K562 (cell line): ENCODE measurements at regions not wholly inside any gene's neighbourhood (a gene's known extent, or its start where the extent isn't known, plus 50 kb on each side); places are given as distances from the start of the nearest gene placed in this dataset.

Experiments
- ATAC-seq: fragments of 200-7000 bp; cut with Tn5 transposase; 3 replicates; pipeline ENCODE4 v1.9.1; 2020; ENCODE audit warnings: moderate library complexity
- BruUV-seq: library from RNA; stranded (reverse); fragments of 400-500 nt; replicated peaks from 2 replicates; lab custom pipeline; 2021; lab: Mats Ljungman, UMichigan
- CTCF ChIA-PET: fragments of 300-600 bp; formaldehyde crosslinking; extraction: SDS; loops from one replicate; lab custom pipeline; 2021; ENCODE audit warnings: low intra/inter-chr PET ratio; lab: Yijun Ruan, JAX
- POLR2A ChIA-PET: fragments of 300-600, 350-650 bp; sonication (Branson Sonifier 250); formaldehyde crosslinking; extraction: SDS; loops from one replicate; lab custom pipeline; 2021; ENCODE audit warnings: antibody characterized with exemption, inconsistent platforms; lab: Yijun Ruan, JAX
- DNase-seq, 4 experiments: peaks; one replicate each; pipeline versions ENCODE4 v3.0.0 to v3.0.0-alpha.2; 2011 to 2018; ENCODE audit warnings: low spot score in 3 of 4, mixed read lengths in 3 of 4; ENCODE audit errors: extremely low read depth in 1 of 4
- FAIRE-seq: peaks from 2 replicates; lab custom pipeline; 2011; peaks lifted over from hg19 to GRCh38; lab: Jason Lieb, UNC
- H2AFZ ChIP-seq: 2 replicates; pipeline ENCODE4 v1.6.0; 2011; ENCODE audit warnings: low read depth, low read length, control low read depth, inconsistent platforms
- H3K27ac ChIP-seq: fragments of 200-600 bp; 3 replicates; pipeline ENCODE4 v1.8.0; 2011; ENCODE audit warnings: low read depth, mild to moderate bottlenecking, control low read depth, inconsistent platforms, low read length, moderate library complexity, mixed read lengths; ENCODE audit errors: extremely low read depth
- H3K27me3 ChIP-seq, 2 experiments: fragments of 300-600 bp in 1 of 2; 2 replicates in 1 of 2; 3 replicates in 1 of 2; pipeline versions ENCODE4 v1.6.0 to v1.8.0; 2011; ENCODE audit warnings: inconsistent platforms in 2 of 2, low read length in 2 of 2, mild to moderate bottlenecking in 1 of 2, mixed read lengths in 1 of 2, moderate library complexity in 1 of 2; ENCODE audit not compliant: control insufficient read depth in 2 of 2, insufficient read depth in 2 of 2
- H3K36me3 ChIP-seq: fragments of 300-600 bp; 3 replicates; pipeline ENCODE4 v1.8.0; 2011; ENCODE audit warnings: mild to moderate bottlenecking, low read length, inconsistent platforms; ENCODE audit not compliant: control insufficient read depth, insufficient read depth
- H3K4me1 ChIP-seq, 2 experiments: fragments of 200-600 bp in 1 of 2; replicated peaks in 1 of 2; 2 replicates in 1 of 2; 3 replicates in 1 of 2; pipeline versions ENCODE4 v1.5.1 to v1.8.0; 2011; ENCODE audit warnings: inconsistent platforms in 2 of 2, low read length in 2 of 2, mild to moderate bottlenecking in 1 of 2, mixed read lengths in 1 of 2, moderate library complexity in 1 of 2; ENCODE audit not compliant: control insufficient read depth in 2 of 2, insufficient read depth in 2 of 2
- H3K4me2 ChIP-seq: 2 replicates; pipeline ENCODE4 v1.6.1; 2011; ENCODE audit warnings: low read length, control low read depth, inconsistent platforms, mixed read lengths; ENCODE audit not compliant: insufficient read depth
- H3K4me3 ChIP-seq: fragments of 200-600 bp; sonication (generic), shearing (Covaris generic); 2 replicates; pipeline ENCODE4 v1.5.1; 2016; ENCODE audit warnings: control low read depth, inconsistent platforms
- H3K79me2 ChIP-seq: fragments of 200-600 bp; 3 replicates; pipeline ENCODE4 v1.8.0; 2011; ENCODE audit warnings: low read length, inconsistent platforms; ENCODE audit not compliant: control insufficient read depth, insufficient read depth
- H3K9ac ChIP-seq, 2 experiments: 2 replicates each; pipeline versions ENCODE4 v1.6.0 to v1.6.1; 2011; ENCODE audit warnings: low read depth in 2 of 2, low read length in 2 of 2, control low read depth in 1 of 2, inconsistent platforms in 1 of 2, mild to moderate bottlenecking in 1 of 2, mixed read lengths in 1 of 2; ENCODE audit not compliant: insufficient read depth in 1 of 2
- H3K9me1 ChIP-seq: one replicate; pipeline ENCODE4 v1.6.0; 2011; ENCODE audit warnings: inconsistent platforms, mild to moderate bottlenecking, low read length, moderate library complexity; ENCODE audit not compliant: control insufficient read depth, insufficient read depth
- H3K9me3 ChIP-seq: replicated peaks from 2 replicates; pipeline ENCODE4 v1.5.1; 2011; ENCODE audit warnings: low read depth, low read length, inconsistent platforms; ENCODE audit not compliant: control insufficient read depth, insufficient read depth
- H4K20me1 ChIP-seq: replicated peaks from 2 replicates; pipeline ENCODE4 v1.6.1; 2011; ENCODE audit warnings: low read length, inconsistent platforms, mixed read lengths; ENCODE audit not compliant: control insufficient read depth, insufficient read depth
- ATF2 ChIP-seq: sonication (generic); formaldehyde crosslinking; IDR thresholded peaks from 2 replicates; pipeline ENCODE4 v1.8.1; 2022; ENCODE audit warnings: missing genetic modification reagents
- BCOR ChIP-seq: fragments of 450-650 bp; IDR thresholded peaks from 2 replicates; pipeline ENCODE4 v1.6.1; 2016
- CBX5 ChIP-seq: IDR thresholded peaks from 2 replicates; pipeline ENCODE4 v1.6.1; 2014; ENCODE audit warnings: low read depth, borderline replicate concordance
- CEBPZ ChIP-seq: fragments of 150-350 bp; IDR thresholded peaks from 2 replicates; pipeline ENCODE4 v1.6.1; 2014; ENCODE audit warnings: low read depth, mild to moderate bottlenecking, low read length, borderline replicate concordance
- EP300 ChIP-seq: IDR thresholded peaks from 2 replicates; pipeline ENCODE4 v1.6.1; 2012; ENCODE audit warnings: low read length, improper control_type of control experiment
- LARP7 ChIP-seq: fragments of 450-650 bp; IDR thresholded peaks from 2 replicates; pipeline ENCODE4 v1.6.1; 2016
- NR2C1 ChIP-seq, 2 experiments: fragments of 450-650 bp; IDR thresholded peaks; 2 replicates each; pipeline ENCODE4 v1.6.1; 2017; ENCODE audit warnings: mild to moderate bottlenecking in 2 of 2, antibody characterized with exemption in 1 of 2, inconsistent platforms in 1 of 2, missing compliant biosample characterization in 1 of 2, missing genetic modification characterization in 1 of 2
- OTX1 ChIP-seq: fragments of 450-650 bp; formaldehyde crosslinking; IDR thresholded peaks from 2 replicates; pipeline ENCODE4 v1.4.0; 2022; ENCODE audit warnings: mild to moderate bottlenecking
- PHF8 ChIP-seq: fragments of 200-600 bp; sonication (generic); IDR thresholded peaks from 2 replicates; pipeline ENCODE4 v1.6.1; 2012; ENCODE audit warnings: mixed run types, mild to moderate bottlenecking, inconsistent platforms, low read length, moderate library complexity, borderline replicate concordance
- POLR2B ChIP-seq: fragments of 450-650 bp; IDR thresholded peaks from 2 replicates; pipeline ENCODE4 v1.6.1; 2018; ENCODE audit warnings: low read depth; ENCODE audit not compliant: partially characterized antibody
- TRIM28 ChIP-seq: fragments of 450-650 bp; IDR thresholded peaks from 2 replicates; pipeline ENCODE4 v1.6.1; 2017
- ZFP36 ChIP-seq: fragments of 150-350 bp; IDR thresholded peaks from 2 replicates; pipeline ENCODE4 v1.6.1; 2018; ENCODE audit warnings: low read length, low read depth; ENCODE audit not compliant: partially characterized antibody
- ZNF175 ChIP-seq: fragments of 200-800 bp; sonication (Bioruptor generic); IDR thresholded peaks from 2 replicates; pipeline ENCODE4 v1.6.1; 2016; ENCODE audit warnings: low read depth, mild to moderate bottlenecking, missing genetic modification characterization, missing compliant biosample characterization
- ZNF24 ChIP-seq: fragments of 450-650 bp; IDR thresholded peaks from 2 replicates; pipeline ENCODE4 v1.6.1; 2016
- ZNF263 ChIP-seq: sonication (generic); formaldehyde crosslinking; IDR thresholded peaks from 2 replicates; pipeline ENCODE4 v1.8.0; 2022; ENCODE audit warnings: mild to moderate bottlenecking, missing genetic modification reagents, borderline replicate concordance
- ZNF445 ChIP-seq: fragments of 250-450 bp; sonication (Bioruptor Pico); IDR thresholded peaks from 2 replicates; pipeline ENCODE4 v1.4.0; 2020; ENCODE audit warnings: low read depth, mild to moderate bottlenecking, moderate library complexity
- ZNF707 ChIP-seq: fragments of 250-450 bp; sonication (Bioruptor Pico); conservative IDR thresholded peaks from 2 replicates; pipeline ENCODE4 v1.8.0; 2022; ENCODE audit warnings: inconsistent platforms, mild to moderate bottlenecking, moderate library complexity
- ZNF77 ChIP-seq: fragments of 250-450 bp; sonication (Bioruptor Pico); IDR thresholded peaks from 2 replicates; pipeline ENCODE4 v1.5.0; 2020
- WGBS: fragments of 100-300 bp; shearing (Covaris generic); methylation state at CpG from one replicate; pipeline ENCODE4 v1.1.6; 2016; ENCODE audit warnings: low coverage, mixed read lengths; ENCODE audit not compliant: insufficient coverage; ENCODE audit errors: missing lambda C conversion rate; 5-methylcytosine and 5-hydroxymethylcytosine counted together
- in situ Hi-C: fragments of 300-500 bp; cut with MboI; formaldehyde crosslinking; loops from 4 replicates; pipeline ENCODE4 v1.15.0; 2018; ENCODE audit warnings: inconsistent platforms, mixed read lengths
- intact Hi-C: fragments of 100-400 bp; cut with micrococcal nuclease; formaldehyde crosslinking; loops from 2 replicates; pipeline ENCODE4 v1.14.2; 2022

DNA sequence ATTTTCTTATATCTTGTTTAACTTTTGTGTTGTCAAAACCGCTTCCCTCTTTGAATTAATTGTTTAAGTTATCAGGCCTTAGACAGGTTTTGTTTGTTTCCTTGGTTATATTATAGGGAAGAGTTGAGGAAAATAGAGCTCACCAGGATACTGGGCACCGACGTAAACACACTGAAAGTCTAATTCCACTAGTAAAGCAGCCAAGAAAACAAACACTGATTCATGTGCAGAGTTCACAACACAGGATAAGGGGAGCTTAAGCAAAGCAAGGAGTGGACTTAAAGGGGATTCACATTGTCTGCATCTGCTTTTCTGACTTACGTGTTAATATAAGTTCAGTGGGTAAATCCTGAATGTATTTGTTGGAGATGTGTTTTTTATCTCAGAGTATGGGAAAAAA lies 139.0 kb upstream of the CDH6 start (continued):
- no peak for TF ChIP-seq BCOR
- TF ChIP-seq ZNF445 (CRISPR knock-in tag) = no peak
- TF ChIP-seq LARP7 = no peak

DNA sequence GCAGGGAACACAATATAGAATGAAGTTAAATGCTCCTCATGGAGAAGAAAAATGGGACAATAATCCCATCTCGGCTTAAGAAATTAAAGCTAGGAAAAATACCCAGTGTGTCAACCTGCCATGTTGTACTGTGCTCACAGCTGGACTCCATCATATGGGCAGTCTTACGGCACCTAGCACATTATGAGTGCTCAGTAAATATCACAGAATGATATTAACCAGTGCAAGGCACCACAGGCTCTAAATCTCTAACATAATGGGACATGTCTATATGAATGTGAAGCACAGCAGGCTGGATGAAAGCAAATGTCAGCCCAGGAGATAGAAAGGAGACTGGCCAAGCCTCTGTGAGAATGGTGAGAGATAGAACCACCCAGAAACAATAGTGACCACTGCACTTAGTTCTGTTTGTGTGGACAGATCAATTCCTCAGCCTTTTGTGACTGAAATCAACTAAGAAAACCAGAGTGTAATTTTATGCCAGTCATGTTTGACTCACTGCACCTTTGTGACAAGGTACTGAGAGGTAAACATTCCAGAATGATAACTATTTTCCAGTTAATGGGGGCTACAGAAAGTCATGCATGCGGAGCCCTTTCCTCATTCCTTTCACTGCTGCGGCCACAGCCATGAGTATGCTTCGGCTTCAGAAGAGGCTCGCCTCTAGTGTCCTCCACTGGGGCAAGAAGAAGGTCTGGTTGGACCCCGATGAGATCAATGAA lies 140.4 kb upstream of the CDH6 start:
- POLR2A ChIA-PET = interaction anchor here (0.9 to 1.0 kb wide), 2 partner anchors 10 to 212 kb away, joined by 3 read pairs; no protein-coding TSS in a partner anchor
- WGBS = under 1% methylated on average over 7 of the region's 7 CpGs
- intact Hi-C loops = no loop called here
- no peak for TF ChIP-seq ZNF24
- no peak for TF ChIP-seq ZNF707
- TF ChIP-seq ZNF263 = no peak
- no peak for TF ChIP-seq EP300
- TF ChIP-seq CEBPZ = no peak
- no peak for TF ChIP-seq CBX5
- no peak for TF ChIP-seq ATF2 (CRISPR knock-in tag)
- TF ChIP-seq ZFP36 = no peak
- TF ChIP-seq OTX1 (CRISPR knock-in tag) = no peak
- no peak for TF ChIP-seq POLR2B
- TF ChIP-seq NR2C1 (IDR thresholded peaks at IDR 0.05) = no peak
- no peak for TF ChIP-seq NR2C1 (tag; IDR thresholded peaks at IDR 0.05)
- TF ChIP-seq ZNF77 (CRISPR knock-in tag) = no peak
- no peak for TF ChIP-seq TRIM28
- TF ChIP-seq ZNF175 (CRISPR knock-in tag) = no peak
- TF ChIP-seq PHF8 = no peak

More for the DNA sequence above, 140.4 kb upstream of the CDH6 start:
- Histone ChIP-seq H3K4me1 (no peaks in the 10 kb centered on the region), H2AFZ (no peak overlapping the region), H4K20me1 (no peaks in the 10 kb centered on the region), H3K27ac (no peak overlapping the region), H3K27me3 (no peaks in the 10 kb centered on the region), H3K9me1 (no peaks in the 10 kb centered on the region), H3K4me2 (no peak overlapping the region), H3K36me3 (no peaks in the 10 kb centered on the region), H3K79me2 (no peaks in the 10 kb centered on the region), H3K4me3 (no peak overlapping the region), H3K9ac (no peak overlapping the region), H3K9me3 (no peaks in the 10 kb centered on the region)
- FAIRE-seq (no peak), DNase-seq (no peak), ATAC-seq (no peak)
- in situ Hi-C loops = no loop called here
- no TSS peak for BruUV-seq
- CTCF ChIA-PET = no interaction called here
